ENCODE measurements at regions not wholly inside any gene's neighbourhood (a gene's known extent, or its start where the extent isn't known, plus 50 kb on each side); places are given as distances from the start of the nearest gene placed in this dataset.
"Not testable (repeated sequence)": the region's sequence is repeated elsewhere in the genome, so short reads cannot be mapped to it uniquely, and the experiment has no call there.

DNA sequence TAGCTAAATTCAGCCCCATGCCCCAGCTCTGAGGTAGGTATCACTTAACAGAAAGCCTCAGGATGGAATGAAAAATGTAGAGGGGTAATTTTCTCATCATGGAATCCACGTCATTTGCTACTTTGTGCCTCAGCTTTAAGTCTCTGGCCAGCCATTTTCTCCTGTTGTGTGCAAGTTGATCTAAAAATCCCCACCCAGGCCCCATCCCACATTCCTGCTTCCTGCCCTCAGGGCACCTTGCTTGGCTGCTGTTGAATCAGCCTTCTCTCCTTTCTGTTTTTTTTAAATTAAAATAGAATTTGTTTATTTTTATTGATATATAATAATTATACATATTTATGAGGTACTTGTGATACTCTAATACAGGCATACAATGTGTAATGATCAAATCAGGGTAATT lies 179.9 kb upstream of the TSHZ3 start:
- no peak for DNase-seq (ENCODE audit: low read depth)

DNA sequence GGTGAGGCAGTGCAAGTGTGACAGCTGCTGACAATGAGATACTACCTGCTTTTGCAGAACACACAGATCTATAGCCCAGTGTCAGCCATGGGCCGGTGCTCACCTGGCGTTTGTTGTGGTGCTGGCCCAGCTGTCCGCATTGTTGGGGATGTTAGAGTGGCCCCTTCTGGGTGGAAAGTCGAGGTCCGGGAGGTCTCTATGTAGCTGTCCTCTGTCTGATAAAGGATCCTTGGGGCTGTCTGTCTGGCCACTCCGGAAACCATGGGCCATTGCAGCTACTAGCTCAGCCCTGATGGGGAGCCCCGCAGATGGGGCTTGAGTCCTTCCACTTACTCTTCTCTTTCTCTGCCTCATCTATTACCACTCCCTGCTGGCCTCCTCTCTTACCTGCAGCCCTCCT lies 181.5 kb upstream of the TSHZ3 start:
- no peak for DNase-seq (ENCODE audit: low read depth)

DNA sequence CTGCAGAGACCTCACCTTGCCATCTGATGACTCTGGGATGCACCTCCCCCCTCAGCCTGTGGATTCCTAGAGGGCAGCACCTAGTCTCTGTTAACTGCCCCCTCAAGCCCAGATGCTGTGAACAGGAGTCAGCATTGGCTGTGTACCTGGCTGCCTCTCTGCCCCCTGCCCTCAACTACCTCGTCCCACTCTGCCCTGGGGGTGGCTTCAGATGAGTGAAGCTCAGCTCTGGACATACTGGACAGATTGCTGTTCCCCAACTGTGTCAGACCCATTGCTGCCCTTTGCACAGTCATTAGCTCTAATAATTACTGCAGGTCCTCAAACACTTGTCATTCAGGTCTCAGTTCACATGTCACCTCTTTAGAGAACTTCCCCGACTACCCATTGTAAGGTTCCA lies 182.1 kb upstream of the TSHZ3 start:
- no peak for DNase-seq (ENCODE audit: low read depth)

DNA sequence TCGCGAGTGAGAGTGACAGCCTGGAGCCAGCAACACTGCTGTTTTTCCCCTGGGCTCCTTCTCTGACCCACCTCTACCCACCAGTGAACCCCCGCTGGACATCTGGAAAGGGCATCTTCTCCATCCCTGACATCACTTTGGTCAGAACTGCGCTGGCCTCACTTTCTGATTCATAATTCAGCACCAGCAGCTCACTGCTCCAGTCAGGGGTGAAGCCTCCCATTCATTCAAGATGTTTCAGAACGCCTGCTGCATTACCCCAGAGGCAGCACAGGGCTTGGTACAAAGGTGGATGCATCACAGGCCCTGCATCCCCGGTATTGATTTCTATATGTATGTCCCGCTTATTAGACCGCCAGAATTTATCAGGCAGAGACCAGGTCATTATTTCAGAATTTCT lies 182.8 kb upstream of the TSHZ3 start:
- no peak for DNase-seq (ENCODE audit: low read depth)

DNA sequence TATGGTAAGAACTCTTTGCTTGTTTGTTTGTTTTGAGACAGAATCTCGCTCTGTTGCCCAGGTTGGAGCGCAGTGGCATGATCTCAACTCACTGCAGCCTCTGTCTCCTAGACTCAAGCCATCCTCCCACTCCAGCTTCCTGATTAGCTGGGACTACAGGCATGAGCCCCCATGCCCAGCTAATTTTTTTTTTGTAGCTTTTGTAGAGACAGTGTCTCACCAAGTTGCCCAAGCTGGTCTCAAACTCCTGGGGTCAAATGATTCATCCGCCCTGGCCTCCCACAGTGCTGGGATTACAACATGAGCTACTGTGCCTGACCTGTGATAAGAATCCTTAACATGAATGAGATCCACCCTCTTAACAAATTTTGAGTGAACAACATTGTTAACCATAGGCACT lies 183.9 kb upstream of the TSHZ3 start:
- DNase-seq (ENCODE audit: low read depth), result no peak

DNA sequence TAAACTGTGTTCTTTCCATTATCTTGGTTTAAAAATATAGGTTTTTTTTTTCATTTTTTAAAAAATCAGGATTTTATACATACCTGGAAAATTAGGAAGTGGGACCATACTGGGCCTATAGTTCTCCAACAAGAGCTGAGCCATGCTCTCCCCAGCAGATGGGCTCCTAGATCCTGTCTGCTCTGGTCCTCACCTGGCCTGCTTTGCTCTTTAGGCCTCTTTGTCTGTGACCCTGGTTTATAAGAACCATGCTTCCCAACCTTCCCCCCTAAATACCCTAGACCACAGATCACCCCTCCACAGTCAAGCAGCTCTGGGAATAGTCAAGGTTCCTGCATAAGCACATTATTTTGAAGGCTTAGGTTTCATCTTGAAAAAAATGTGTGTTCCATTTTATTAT lies 185.0 kb upstream of the TSHZ3 start:
- DNase-seq (ENCODE audit: low read depth), result no peak

DNA sequence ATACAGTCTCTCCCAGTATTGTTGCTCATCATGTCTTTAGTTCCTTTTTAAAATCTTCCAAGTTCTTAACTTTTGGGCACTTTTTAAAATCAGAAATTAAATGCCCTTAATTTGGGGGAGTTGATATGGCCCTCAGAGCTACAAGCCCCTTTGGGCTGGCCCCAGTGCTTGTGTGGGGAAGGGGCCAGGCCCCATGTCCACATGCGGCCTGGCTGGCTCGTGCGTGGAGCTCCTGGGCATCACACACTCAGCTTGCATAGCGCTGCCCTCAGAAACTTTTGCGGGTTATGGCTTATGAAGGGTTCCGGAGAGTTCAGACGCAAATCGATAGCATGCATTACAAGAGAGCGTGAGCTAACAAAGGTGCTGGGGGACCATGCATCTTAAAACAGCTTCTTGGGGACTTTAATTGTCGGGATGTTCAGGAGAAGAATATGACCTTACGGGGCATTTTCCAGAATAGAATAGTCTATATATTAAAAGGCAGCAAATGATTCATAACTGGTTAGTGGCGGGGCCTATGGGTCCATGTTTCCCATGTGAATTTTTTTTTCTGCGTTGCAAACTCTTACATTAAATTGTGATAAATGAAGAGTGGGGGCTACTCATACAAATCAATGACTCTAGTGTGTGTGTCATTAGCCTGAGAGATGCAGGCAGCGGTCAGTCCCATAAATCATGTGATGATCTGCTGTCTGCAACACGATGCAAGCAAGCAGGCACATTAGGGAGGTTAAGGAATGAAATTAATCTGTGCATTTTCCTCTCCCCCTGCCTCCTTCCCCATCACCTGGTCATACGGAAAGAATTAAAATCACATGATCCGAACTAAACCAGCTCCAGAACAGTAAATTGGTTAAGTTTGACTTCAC lies 185.8 kb upstream of the TSHZ3 start:
- no peak for DNase-seq (ENCODE audit: low read depth)

DNA sequence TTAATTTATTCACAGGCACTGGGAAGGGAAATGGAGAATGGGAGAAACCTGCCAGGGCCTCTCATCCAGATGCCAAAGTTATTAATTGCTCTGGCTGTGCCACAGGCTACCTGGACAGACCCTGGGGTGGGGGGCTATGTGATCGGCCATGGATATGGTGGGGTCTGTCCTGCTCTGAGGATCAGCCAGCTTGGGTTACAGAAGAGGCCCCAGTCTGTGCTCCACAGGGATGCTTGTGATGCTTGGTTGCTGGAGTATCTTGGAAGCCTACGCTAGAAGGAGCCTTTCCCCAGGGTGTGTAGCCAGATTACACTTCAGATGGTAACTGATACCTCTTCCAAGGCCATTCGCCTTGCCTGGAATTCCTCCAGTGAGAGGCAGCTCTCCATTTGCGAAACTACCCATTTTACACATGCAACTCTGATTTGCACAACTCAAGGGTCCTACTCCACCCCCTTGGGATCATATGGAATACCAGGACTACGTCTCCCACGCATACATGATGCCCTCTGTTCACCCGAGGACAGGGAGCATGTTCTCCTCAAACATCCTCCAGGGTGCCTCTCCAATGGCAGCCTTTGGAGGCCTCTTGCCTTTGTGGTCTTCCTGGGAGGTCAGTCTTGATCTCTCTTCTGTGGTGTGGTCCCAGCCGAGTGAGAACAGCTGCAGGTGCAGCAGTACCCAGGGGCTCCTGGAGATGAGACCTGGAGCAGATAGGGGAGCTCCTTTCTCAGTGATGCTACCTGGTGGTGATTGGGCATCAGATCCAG lies 186.6 kb upstream of the TSHZ3 start:
- no peak for DNase-seq (ENCODE audit: low read depth)

DNA sequence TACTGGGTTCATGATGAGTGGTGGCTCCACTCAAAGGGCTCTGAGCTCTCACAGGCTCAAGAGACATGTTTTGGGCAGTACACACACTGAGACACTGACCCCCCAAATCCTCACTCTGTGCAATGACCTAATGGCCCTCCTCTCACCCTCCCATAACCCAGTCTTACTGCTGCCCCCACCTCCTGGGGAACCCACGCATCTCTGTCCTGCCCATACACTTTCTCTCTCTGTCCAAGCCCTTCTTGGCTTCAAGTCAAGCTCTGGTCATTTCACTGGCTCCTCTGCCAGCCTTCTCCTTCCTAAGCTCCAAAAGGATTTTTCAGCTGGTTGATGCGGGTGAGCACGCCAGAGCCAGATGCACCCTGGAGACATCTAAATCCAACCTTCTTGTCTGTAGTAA lies 187.9 kb upstream of the TSHZ3 start:
- DNase-seq (ENCODE audit: low read depth), result no peak

DNA sequence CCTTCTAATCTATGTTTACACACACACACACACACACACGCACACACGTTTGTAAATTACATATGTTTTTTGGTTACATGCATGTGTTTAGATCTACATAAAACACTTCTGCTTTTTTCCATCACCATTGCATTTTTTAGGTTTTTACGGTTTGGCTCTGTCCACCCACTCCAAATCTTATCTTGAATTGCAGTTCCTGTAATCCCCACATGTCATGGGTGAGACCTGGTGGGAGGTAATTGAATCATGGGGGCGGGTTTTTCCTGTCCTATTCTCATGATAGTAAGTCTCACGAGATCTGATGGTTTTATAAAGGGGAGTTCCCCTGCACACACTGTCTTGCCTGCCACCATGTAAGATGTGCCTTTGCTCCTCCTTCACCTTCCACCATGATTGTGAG lies 188.7 kb upstream of the TSHZ3 start:
- DNase-seq (ENCODE audit: low read depth), result not testable (repeated sequence)

DNA sequence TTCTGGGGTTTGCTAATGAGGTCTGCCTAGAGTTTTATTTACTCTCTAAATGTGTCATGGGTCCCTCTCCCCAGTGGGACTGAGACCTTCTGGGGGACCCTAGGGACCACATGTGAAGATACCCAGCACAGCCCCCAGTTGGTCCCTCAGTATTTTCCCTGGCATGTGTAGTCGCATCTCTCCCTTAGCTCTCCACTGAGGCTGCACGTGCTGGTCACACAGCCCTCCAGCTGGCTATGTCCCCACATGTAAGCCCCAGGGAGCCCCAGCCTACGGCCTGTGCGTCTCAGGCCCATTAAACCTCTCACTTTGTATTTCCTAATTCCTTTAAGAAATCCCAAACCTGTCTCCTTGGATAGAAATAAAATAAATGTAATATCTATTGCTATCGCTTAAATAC lies 189.6 kb upstream of the TSHZ3 start:
- DNase-seq (ENCODE audit: low read depth), result no peak

DNA sequence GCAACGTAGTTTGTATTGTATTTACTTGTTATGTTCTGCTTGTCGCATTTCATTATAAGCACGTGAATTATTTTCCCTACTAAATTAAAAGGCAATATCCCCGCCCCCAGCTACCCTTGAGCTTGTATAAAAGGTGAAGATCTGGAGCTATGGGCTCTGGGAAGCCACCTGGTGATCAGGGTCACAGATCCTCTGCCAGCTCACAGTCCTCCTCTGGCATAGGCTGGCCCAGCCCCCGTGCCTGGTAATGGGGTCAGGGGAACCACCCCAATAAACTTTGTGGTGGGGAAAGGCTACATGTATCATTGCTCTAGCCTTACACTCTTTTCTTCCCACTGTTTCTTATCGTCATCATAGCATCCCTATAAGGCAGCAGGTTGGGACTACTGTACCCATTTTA lies 190.2 kb upstream of the TSHZ3 start:
- DNase-seq (ENCODE audit: low read depth), result no peak

DNA sequence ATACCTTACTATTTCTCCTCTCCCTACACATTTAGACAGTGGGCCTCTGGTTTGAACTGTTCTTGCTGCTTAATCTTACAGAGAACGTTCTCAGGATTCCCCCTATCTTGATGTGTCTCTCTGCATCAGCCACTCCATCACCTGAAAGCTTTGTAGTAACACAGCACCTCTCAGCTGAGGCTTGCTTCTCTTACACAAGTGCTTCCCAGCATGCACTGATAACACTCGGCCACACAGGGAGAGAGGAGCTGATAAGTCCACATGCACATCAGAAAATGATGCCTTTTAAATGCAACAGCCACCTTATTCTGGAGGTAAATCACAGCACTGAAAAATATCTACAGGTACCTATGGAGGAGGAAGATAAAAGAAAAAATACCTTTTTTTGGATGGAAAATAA lies 192.2 kb upstream of the TSHZ3 start:
- DNase-seq (ENCODE audit: low read depth), result no peak

DNA sequence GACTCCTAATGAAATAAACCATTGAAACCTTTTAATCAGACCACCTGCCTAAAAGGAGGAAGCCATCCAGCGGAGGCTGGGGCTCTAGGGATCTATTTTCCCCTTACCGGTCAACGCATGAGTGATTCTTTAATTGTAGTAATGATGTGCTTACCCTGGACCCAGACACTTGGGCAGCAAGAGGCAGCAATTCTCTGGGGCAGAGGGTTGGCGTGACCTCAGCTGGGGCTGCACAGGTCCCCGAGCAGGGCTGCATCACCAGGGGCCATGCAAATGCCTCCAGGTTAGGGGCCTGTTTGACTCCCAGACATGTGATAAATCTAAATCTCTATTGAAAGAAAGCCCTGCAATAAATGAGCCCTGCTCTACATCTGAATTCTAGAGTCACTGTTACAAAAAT lies 194.2 kb upstream of the TSHZ3 start:
- no peak for DNase-seq (ENCODE audit: low read depth)

DNA sequence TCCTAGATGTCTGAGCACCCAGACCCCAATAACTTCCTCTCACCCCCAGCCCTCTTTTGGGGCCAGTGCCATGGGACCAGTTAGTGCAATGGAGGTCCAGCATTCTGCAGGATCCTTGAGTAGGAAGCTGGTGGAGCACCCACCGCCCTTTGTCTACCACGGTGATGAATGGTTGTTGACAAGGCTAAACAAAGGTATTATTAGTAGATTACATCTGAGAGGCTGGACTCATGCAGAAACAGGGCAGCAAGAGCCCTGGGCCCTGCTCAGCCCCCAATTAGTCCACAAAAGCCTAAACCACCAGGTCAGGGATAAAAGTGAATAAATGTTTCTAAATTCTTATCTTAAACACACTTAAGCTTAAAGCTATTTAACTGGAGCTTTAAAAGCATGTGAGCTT lies 196.5 kb upstream of the TSHZ3 start:
- no peak for DNase-seq (ENCODE audit: low read depth)

DNA sequence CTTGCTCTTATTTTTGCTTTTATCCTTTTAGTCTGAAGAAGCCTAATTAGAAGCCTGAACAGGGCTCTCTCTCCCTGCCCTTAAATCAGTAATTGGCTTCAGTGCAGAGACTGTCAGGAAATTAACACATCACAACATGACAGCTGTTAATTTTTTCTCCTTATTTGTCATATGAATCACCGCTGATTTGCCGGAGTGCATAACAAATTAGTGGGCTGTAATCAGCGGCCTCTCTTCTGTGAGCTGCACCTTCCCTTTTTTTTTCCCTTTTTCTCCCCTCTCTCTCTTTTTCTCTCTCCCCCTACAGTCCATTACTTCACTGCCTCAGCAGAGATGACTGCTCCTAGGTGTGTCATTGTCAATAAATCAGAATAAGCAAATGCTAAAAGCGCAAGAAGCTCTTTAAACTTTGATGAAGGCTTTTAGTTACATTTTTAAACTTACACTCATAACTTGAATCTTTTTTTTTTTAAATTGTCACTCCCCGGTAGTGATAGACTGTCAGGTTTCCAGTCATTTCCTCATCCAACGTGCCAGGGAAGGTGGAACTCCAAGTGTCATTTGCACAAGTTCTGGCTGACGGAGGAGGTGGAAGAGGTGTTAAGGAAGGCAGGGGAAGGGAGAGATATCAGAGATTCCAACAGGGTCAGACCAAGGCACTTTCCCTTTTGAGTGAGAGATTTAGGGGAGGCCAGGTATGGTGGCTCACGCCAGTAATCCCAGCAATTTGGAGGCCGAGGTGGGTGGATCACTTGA lies 197.1 kb upstream of the TSHZ3 start:
- no peak for DNase-seq (ENCODE audit: low read depth)

DNA sequence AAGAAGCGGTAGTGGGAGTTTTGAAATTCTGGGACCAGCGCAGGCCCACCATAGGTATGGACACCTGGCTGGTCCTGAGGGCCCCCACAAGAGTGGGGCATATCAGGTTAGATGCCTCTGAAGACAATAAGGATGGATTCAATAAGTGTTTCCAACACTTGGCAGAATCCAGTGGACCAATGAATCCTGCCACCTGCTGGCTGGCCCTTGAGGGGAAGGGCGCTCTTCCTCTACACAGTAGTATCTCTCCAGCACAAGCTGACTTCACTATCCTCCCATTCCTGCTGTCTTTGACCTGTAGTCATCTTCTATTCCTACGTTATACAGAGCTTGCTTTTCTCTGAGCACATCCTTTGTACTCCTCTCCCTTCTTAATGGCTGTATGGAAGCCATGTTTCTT lies 199.7 kb upstream of the TSHZ3 start:
- DNase-seq (ENCODE audit: low read depth), result no peak

DNA sequence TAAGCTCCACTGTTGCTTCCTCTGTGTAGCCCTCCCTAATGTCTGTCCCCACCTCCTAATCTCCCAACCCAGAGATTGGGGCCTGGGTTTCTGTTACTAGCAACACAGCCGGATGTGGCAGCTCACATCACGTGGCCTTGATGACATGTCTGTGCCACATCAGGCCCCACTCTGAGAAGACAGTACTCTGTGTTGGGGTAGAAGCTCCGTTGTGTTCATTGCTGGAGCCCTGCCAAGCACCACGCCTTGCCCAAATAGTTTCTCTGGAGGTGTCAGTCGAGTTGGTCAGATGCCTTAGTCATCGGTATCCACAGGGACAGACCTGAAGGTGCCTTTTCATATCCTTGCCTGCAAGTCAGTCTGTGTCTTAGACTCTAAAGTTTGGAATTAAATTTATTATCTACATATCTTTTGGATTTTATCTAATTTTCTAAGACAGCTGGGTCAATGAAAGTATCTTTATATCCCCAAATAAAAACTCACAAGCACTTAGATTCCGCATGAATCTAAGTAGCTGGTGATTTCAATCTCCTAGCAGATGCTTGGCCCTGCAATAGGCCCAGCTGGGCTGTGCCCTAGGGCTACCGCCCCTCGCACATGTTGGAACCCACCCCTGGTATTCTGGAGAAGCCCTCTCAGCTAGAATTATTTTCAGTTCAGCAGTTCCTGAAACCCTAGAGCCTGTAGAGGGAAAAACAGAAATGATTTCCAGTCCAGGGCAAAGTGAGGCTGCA lies 204.0 kb upstream of the TSHZ3 start:
- no peak for DNase-seq (ENCODE audit: low read depth)

DNA sequence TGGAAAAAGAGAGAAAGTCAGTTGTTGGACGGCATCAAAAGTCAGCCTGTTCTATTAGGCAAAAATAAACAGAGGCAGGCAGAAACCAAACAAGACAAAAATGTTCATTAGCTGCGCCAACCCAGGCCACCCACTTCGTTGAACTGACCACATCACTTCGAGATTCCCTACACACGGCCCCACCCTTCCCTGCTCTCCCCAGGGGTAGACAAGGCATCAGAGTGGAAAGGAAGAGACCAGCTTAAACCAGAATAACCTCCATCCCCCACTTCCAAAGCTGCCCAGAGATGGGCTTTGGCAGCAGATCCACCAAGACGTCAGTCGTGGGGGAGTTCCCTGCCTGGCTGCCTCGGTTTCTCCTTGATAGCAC lies 204.6 kb upstream of the TSHZ3 start:
- DNase-seq (ENCODE audit: low read depth), result no peak

DNA sequence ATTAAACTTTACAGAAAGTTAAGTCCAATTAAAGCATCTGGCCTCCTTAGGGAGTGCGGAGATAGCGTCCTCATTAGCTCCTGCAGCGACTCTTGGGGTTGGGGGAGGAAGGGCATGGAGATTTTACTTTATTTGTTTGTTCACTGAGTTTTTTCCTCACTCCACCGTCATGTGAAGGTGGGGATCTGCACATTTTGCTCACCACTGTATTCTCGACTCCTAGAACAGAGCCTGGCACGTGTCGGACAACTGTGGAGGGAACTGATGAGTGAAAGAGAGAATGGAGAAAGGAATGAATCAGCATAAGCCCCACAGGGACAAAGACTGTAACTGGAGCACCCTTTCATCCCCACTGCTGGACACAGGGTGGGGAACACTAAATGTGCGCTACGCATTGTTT lies 205.1 kb upstream of the TSHZ3 start:
- DNase-seq (ENCODE audit: low read depth), result no peak

DNA sequence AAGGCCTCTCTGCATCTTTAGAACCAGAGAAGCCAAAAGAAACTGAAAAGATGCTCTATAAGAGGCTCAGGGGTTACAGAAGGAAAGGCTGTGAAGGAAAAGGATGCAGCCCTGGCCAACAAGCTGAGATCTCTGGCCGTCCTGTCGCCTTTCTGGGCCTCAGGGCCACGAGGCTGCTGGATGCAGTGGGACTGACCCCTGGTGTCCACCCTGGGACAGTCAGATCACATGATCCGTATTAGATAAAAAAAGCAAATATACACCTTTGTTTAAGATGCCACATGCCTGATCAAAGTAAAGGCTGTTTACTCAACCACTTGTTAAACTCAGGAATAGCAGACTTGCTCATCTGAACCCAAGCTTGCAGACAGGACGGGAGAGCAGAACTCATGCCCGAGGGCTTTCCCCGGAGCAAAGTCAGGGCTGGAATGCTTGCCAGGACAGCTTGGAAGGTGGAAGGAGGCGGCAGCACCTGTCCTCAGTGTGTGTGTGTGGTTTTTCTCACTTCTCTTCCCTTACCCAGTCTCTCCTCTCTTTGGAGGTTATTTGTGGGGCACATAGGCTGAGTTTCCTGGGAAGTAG lies 206.5 kb upstream of the TSHZ3 start:
- no peak for DNase-seq (ENCODE audit: low read depth)

DNA sequence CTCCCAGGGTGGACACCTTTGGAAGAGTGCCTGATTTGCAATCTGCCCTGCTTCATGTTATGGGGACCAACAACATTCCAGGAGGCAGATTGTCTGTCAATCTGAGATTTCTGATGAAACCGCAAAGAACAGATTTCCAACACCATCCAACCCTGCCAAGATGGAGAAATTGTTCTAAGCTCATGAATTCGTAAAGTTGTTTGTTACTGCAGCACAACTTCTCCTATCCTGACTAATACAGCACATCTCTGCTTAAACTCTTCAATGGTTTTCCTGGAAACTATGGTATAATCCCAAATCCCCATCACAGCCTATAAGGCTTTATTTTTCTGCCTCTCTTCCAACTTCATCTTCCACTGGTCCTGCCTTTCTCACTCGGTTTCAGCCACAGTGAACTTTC lies 210.3 kb upstream of the TSHZ3 start:
- no peak for DNase-seq (ENCODE audit: low read depth)

Data from renal cortical epithelial cell (primary cell).